Gastroesophageal sphincter (tissue), 3 donors: ENCODE measurements at regions not wholly inside any gene's neighbourhood (a gene's known extent, or its start where the extent isn't known, plus 50 kb on each side); places are given as distances from the start of the nearest gene placed in this dataset.

Source experiments
- POLR2AphosphoS5 ChIP-seq: sonication (generic); formaldehyde crosslinking; IDR thresholded peaks from one replicate; pipeline ENCODE4 v1.6.1; 2017; ENCODE audit warnings: antibody characterized with exemption
- TF ChIP-seq, protein P1 (sequence below), 4 experiments: fragments of 200-600 bp in 2 of 4; fragments of 450-650 bp in 2 of 4; sonication (generic) in 1 of 4; IDR thresholded peaks; one replicate each; pipeline ENCODE4 v1.5.1; 2017 to 2019; ENCODE audit warnings: antibody characterized with exemption in 4 of 4, mild to moderate bottlenecking in 2 of 4, moderate library complexity in 2 of 4

DNA sequence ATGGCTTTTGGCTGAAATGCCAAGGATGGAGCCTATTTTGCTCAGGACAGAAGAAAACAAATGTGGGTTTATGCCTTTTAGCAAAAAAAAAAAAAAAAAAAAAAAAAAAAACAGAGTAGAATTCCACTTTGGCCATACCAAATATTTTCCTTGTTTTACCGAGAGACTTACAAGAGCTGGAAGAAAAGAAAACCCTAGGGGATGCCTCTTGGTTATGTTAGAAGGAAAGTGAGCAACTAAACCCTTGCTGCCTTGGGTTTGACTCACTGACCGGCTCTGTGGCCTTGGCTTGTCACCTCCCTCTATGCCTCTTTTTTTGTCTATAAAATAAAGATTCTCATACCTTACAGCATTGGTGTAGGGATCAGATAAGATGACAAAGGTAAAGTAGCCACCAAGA lies 69.6 kb upstream of the ABCA1 start:
- TF ChIP-seq, protein P1, sequence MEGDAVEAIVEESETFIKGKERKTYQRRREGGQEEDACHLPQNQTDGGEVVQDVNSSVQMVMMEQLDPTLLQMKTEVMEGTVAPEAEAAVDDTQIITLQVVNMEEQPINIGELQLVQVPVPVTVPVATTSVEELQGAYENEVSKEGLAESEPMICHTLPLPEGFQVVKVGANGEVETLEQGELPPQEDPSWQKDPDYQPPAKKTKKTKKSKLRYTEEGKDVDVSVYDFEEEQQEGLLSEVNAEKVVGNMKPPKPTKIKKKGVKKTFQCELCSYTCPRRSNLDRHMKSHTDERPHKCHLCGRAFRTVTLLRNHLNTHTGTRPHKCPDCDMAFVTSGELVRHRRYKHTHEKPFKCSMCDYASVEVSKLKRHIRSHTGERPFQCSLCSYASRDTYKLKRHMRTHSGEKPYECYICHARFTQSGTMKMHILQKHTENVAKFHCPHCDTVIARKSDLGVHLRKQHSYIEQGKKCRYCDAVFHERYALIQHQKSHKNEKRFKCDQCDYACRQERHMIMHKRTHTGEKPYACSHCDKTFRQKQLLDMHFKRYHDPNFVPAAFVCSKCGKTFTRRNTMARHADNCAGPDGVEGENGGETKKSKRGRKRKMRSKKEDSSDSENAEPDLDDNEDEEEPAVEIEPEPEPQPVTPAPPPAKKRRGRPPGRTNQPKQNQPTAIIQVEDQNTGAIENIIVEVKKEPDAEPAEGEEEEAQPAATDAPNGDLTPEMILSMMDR (IDR thresholded peaks at IDR 0.05), result no peak
- no peak for TF ChIP-seq POLR2AphosphoS5
